NT2/D1 (cell line): ENCODE measurements at regions not wholly inside any gene's neighbourhood (a gene's known extent, or its start where the extent isn't known, plus 50 kb on each side); places are given as distances from the start of the nearest gene placed in this dataset.

ENCODE experiments used
- DNase-seq: peaks from one replicate; pipeline ENCODE4 v3.0.0-alpha.2; 2011; ENCODE audit warnings: low read depth, low spot score
- H3K27me3 ChIP-seq: 2 replicates; pipeline ENCODE4 v1.6.0; 2011; ENCODE audit warnings: mild to moderate bottlenecking; ENCODE audit not compliant: insufficient read length, insufficient read depth
- H3K36me3 ChIP-seq: 2 replicates; pipeline ENCODE4 v1.6.1; 2011; ENCODE audit warnings: mild to moderate bottlenecking, low read length, mixed read lengths; ENCODE audit not compliant: insufficient read depth, insufficient read length
- H3K4me1 ChIP-seq: 2 replicates; pipeline ENCODE4 v1.5.1; 2011; ENCODE audit not compliant: insufficient read depth, insufficient read length
- H3K4me3 ChIP-seq: 2 replicates; pipeline ENCODE4 v1.5.1; 2011; ENCODE audit warnings: low read depth; ENCODE audit not compliant: insufficient read length
- H3K9ac ChIP-seq: 2 replicates; pipeline ENCODE4 v1.6.0; 2011; ENCODE audit warnings: low read depth; ENCODE audit not compliant: insufficient read length
- H3K9me3 ChIP-seq: 2 replicates; pipeline ENCODE4 v1.5.1; 2011; ENCODE audit warnings: mild to moderate bottlenecking, low read length; ENCODE audit not compliant: insufficient read depth
- SUZ12 ChIP-seq: IDR thresholded peaks from 2 replicates; pipeline ENCODE4 v1.6.1; 2011; ENCODE audit not compliant: insufficient read length, insufficient read depth; ENCODE audit errors: extremely low read depth
- YY1 ChIP-seq: IDR thresholded peaks from 2 replicates; pipeline ENCODE4 v1.6.1; 2011; ENCODE audit not compliant: insufficient read length, insufficient read depth
- ZNF274 ChIP-seq: IDR thresholded peaks from 2 replicates; pipeline ENCODE4 v1.6.1; 2011; ENCODE audit warnings: mild to moderate bottlenecking, low read depth, low read length

DNA sequence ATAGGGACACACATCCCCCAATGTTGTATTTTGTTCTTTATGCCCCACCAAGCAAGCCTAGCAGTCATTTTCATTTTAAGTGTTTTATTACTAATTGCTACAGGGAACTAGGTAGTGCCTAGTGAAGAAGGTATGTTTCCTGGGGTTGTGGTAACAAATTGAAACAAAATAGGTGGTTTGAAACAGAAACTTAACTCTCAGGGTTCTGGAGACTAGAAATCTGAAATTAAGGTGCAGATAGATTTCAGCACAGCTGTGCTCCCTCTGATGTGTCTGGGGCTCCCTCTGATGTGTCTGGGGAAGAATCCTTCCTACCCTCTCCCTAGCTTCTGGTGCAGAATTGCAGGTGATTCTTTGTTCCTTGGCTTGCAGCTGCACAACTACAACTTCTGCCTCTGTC, 390.1 kb downstream of the ZFHX3 start:
- Histone ChIP-seq H3K27me3 (no peaks in the 10 kb centered on the region), H3K9ac (no peak overlapping the region), H3K36me3 (no peaks in the 10 kb centered on the region), H3K9me3 (no peaks in the 10 kb centered on the region), H3K4me3 (no peak overlapping the region), H3K4me1 (no peaks in the 10 kb centered on the region)
- no peak for DNase-seq
- TF ChIP-seq ZNF274 (no peak), SUZ12 (no peak), YY1 (no peak)

DNA sequence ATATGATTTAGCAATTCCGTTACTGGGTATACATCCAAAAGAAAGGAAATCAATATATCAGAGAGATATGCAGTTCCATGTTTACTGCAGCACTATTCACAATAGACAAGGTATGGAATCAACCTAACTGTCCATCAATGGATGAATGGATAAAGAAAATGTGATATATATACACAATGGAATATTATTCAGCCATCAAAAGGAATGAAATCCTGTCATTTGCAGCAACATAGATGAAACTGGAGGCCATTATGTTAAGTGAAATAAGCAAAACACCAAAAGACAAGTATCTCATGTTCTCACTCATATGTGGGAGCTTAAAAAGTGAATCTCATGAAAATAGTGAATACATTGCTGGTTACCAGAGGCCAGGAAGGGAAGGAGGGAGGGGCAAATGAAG, 390.8 kb downstream of the ZFHX3 start:
- H3K4me1 ChIP-seq = no peaks in the 10 kb centered on the region
- TF ChIP-seq ZNF274 = no peak
- no peak for TF ChIP-seq YY1
- no peak for TF ChIP-seq SUZ12

GRCh38 chr16:72654535-72654934, 393.4 kb downstream of the ZFHX3 start:
- Histone ChIP-seq H3K9me3 (no peaks in the 10 kb centered on the region), H3K4me3 (no peak overlapping the region), H3K27me3 (no peaks in the 10 kb centered on the region), H3K36me3 (no peaks in the 10 kb centered on the region), H3K4me1 (no peaks in the 10 kb centered on the region), H3K9ac (no peak overlapping the region)
- DNase-seq = no peak
- TF ChIP-seq SUZ12 (no peak), ZNF274 (no peak), YY1 (no peak)

More for the DNA sequence above, 390.8 kb downstream of the ZFHX3 start:
- DNase-seq = no peak
- H3K9me3 ChIP-seq = no peaks in the 10 kb centered on the region
- H3K4me3 ChIP-seq = no peak overlapping the region
- H3K27me3 ChIP-seq = no peaks in the 10 kb centered on the region
- H3K36me3 ChIP-seq = no peaks in the 10 kb centered on the region
- no peak overlapping the region for H3K9ac ChIP-seq

DNA sequence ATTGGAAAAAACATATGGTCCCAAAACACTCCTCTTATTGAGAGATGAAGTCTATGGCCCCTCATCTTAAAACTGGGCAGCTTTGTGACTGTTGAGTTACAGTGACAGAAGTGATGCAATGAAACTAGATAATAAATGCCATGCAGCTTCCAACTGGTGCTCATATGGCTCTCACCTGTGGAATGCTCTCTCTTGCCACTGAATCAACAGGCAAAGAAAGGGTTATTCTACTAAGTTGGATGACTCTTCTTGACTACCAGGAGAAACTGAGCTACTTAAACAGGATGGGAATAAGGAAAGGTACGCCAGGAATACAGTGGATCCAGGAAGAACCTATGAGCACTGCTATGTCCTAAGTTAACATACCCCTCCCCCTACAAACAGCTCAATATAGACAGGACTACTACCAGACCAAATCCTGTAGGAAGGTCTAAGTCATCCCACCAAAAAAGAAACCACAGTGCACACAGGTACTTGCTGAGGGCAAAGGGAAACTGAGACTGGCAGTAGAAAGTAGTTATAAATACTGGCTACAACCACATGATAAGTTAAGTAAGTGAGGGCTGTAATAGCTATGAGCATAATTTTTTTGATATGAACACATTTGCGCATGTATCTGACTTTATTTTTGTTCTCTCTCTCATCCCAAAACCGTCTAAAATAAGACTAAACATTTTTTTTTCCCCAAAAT, 398.5 kb downstream of the ZFHX3 start:
- Histone ChIP-seq H3K4me1 (no peaks in the 10 kb centered on the region), H3K27me3 (no peaks in the 10 kb centered on the region), H3K4me3 (no peak overlapping the region), H3K36me3 (no peaks in the 10 kb centered on the region), H3K9ac (no peak overlapping the region), H3K9me3 (no peaks in the 10 kb centered on the region)
- TF ChIP-seq YY1 = no peak
- no peak for TF ChIP-seq SUZ12
- no peak for TF ChIP-seq ZNF274
- no peak for DNase-seq

DNA sequence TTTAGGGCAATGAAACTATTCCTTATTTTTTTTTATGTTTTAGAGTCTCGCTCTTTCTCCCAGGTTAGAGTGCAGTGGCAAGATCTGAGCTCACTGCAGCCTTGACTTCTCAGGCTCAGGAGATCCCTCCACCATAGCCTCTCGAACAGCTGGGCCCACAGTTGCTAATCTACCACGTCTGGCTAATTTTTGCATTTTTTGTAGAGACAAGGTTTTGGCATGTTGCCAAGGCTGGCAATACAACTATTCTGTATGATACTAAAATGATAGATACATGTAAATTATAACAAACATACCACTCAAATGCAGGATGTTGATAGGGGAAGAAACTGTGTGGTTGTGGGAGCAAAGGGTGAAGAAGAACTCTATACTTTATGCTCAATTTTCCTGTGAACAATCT, 401.3 kb downstream of the ZFHX3 start:
- Histone ChIP-seq H3K4me3 (no peak overlapping the region), H3K36me3 (no peaks in the 10 kb centered on the region), H3K27me3 (no peaks in the 10 kb centered on the region), H3K9me3 (no peaks in the 10 kb centered on the region), H3K4me1 (no peaks in the 10 kb centered on the region), H3K9ac (no peak overlapping the region)
- no peak for TF ChIP-seq ZNF274
- TF ChIP-seq YY1 = no peak
- no peak for TF ChIP-seq SUZ12
- no peak for DNase-seq

- Histone ChIP-seq H3K9me3 (no peaks in the 10 kb centered on the region), H3K9ac (no peak overlapping the region), H3K27me3 (no peaks in the 10 kb centered on the region), H3K4me3 (no peak overlapping the region), H3K36me3 (no peaks in the 10 kb centered on the region), H3K4me1 (no peaks in the 10 kb centered on the region)
- TF ChIP-seq YY1 (no peak), ZNF274 (no peak), SUZ12 (no peak)
- no peak for DNase-seq
These were observed 402.4 kb downstream of the ZFHX3 start for GRCh38 chr16:72645538-72645937.

DNA sequence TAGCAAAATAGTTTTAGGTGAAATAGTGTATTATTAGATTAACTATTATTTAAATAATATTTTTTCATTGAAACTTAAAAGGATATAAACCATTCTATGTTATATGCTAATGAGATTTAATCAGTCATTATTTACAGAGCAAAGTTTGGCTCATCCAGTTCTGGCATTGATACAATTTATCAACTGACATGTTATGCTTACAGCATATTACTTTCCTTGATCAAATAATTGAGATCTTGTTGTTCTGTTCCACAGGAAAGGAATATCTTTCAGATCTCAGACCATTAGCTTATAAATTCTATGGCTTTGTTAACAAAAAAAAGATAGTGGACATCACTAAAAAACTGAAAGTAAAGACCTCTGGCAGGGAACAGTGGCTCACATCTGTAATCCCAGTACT, 403.0 kb downstream of the ZFHX3 start:
- Histone ChIP-seq H3K4me3 (no peak overlapping the region), H3K36me3 (no peaks in the 10 kb centered on the region), H3K27me3 (no peaks in the 10 kb centered on the region), H3K9me3 (no peaks in the 10 kb centered on the region), H3K4me1 (no peaks in the 10 kb centered on the region), H3K9ac (no peak overlapping the region)
- DNase-seq = no peak
- TF ChIP-seq SUZ12 = no peak
- TF ChIP-seq YY1 = no peak
- TF ChIP-seq ZNF274 = no peak
